ENCODE measurements at regions not wholly inside any gene's neighbourhood (a gene's known extent, or its start where the extent isn't known, plus 50 kb on each side); places are given as distances from the start of the nearest gene placed in this dataset.

DNA sequence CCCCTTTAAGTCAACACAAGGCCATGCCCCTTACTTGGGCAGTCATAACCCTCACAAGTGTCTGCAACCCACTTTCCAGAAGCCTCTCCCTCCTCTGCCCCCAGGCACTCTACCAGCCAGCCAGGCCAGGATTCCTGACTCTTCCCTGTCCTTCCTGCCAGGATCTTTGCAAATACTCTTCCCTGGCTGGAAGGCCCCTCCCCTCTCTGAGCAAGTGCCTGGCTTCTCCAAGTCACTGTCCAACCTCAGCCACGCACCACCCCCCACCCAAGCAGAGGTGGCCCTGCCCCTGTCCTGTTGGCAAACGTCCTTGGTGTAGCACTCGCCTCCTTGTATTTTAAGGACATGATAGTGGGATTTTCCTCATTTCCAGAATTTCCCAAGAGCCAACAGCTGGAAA is 54.7 kb upstream of the USP3 start:
- DNase-seq (ENCODE audit: low read depth): no peak
- no peak overlapping the region for H3K4me3 ChIP-seq (ENCODE audit: control insufficient read depth, low read depth, low read length)
- TF ChIP-seq, protein P1, sequence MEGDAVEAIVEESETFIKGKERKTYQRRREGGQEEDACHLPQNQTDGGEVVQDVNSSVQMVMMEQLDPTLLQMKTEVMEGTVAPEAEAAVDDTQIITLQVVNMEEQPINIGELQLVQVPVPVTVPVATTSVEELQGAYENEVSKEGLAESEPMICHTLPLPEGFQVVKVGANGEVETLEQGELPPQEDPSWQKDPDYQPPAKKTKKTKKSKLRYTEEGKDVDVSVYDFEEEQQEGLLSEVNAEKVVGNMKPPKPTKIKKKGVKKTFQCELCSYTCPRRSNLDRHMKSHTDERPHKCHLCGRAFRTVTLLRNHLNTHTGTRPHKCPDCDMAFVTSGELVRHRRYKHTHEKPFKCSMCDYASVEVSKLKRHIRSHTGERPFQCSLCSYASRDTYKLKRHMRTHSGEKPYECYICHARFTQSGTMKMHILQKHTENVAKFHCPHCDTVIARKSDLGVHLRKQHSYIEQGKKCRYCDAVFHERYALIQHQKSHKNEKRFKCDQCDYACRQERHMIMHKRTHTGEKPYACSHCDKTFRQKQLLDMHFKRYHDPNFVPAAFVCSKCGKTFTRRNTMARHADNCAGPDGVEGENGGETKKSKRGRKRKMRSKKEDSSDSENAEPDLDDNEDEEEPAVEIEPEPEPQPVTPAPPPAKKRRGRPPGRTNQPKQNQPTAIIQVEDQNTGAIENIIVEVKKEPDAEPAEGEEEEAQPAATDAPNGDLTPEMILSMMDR (IDR thresholded peaks at IDR 0.05; ENCODE audit: control insufficient read depth, insufficient read depth, low read depth, low read length, missing control alignments): no peak

DNA sequence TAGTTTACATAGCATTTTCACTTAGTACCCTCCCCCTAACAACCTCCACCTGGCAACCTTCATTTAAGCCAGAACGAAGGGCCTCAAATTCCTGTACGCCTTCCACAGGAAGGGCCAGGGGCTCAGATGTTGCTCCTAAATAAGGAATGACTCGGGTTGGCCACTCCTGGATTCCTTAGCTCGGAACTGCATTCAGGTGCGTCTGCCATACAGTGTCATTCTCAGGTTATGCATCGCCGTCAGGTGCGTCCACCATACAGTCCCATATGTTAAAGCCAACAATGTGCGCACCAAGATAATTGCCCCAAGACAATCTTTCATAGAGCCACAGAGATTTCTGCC is 53.5 kb upstream of the USP3 start:
- DNase-seq (ENCODE audit: low read depth): no peak
- H3K4me3 ChIP-seq (ENCODE audit: control insufficient read depth, low read depth, low read length): no peak overlapping the region
- TF ChIP-seq, protein P1 (IDR thresholded peaks at IDR 0.05; ENCODE audit: control insufficient read depth, insufficient read depth, low read depth, low read length, missing control alignments): no peak

DNA sequence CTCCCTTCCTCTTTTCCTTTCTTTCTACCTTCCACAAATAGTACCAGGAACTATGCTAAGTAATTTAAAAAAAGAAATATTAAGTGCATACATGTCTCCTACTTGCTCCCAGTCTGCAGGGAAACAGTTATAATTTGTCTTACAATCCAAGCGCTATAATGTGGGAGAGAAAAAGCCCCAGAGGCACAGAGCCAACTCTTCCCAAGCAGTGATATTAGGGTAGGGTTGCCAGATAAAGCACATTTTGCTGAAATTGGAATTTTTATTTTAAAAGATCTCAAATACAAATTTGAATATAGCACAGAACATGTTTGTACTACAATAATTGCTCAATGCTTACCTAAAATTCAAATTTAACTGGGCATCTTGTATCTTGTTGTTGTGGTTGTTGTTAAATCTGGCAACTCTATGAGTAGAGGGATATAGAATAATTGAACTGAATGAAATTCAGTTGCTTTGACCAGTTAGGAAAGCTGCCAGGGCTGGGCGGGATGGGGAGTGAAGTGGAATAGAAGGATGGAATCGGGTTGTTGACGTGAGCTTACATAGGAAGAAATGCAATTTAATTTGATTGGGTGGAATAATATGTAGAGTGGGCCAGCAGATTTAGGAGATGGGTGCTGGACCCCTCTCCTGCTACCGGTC is 52.6 kb upstream of the USP3 start:
- no peak for DNase-seq (ENCODE audit: low read depth)
- TF ChIP-seq, protein P1 (IDR thresholded peaks at IDR 0.05; ENCODE audit: control insufficient read depth, insufficient read depth, low read depth, low read length, missing control alignments): no peak

DNA sequence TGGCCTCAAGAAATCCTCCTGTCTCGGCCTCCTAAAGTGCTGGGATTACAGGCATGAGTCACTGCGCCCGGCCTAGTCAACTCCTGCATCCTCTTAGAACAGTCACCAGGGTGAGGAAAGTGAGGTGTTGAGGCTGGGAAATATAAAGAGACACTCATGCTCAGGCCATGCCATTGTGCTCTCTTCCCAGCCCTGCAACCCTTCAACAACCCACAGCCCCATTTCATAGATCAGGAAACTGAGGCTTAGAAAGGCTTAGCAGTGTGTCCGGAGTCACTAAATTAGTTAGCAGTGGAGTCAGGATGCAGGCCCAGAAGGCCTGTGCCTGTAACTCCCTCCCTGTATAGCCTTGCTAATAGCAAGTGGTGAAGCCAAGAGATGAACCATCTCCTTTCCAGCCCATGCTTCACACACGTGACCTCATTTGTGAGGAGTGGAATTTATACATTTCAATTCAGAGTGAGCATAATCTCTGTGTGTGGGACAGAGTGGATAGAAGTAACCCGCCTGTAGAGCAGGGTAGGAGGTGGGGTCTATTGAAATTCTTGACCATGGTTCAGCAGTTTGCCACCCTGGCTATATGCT is 51.7 kb upstream of the USP3 start:
- H3K4me3 ChIP-seq (ENCODE audit: control insufficient read depth, low read depth, low read length): no peak overlapping the region
- DNase-seq (ENCODE audit: low read depth): no peak
- TF ChIP-seq, protein P1 (IDR thresholded peaks at IDR 0.05; ENCODE audit: control insufficient read depth, insufficient read depth, low read depth, low read length, missing control alignments): no peak

More for the DNA sequence above, 52.6 kb upstream of the USP3 start:
- H3K4me3 ChIP-seq (ENCODE audit: control insufficient read depth, low read depth, low read length): no peak overlapping the region

DNA sequence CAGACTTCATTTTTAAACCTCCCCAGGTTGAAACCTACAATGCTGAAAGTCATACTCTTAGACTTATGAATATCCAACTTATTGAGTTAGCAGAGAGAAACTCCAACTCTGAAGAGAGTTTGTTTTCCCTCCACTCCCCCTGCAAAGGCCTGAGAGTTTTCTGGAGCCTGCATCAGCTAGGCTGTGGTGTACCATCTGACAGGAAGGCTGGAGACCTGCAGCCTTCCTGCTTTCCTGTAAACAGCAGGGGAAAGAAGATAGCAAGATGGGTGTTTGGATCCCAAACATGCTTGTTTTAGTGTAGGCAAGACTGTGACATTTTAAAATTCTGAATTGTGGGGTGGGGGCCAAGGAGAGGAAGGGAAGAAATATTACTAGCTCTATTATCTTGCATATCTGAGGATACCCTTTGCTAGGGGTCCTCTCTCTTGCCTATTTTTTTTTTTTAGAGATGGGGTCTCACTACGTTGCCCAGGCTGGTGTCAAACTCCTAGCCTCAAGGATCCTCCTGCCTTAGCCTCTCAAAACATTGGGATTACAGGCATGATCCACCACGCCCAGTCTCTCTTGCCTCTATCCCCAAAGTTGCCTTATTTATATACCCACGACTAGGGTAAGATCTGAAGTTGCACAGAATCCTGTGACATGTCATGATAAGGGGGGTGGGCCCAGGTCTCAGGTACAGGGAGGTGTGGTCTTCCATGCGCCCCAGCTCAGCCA is 51.0 kb upstream of the USP3 start:
- no peak for DNase-seq (ENCODE audit: low read depth)
- H3K4me3 ChIP-seq (ENCODE audit: control insufficient read depth, low read depth, low read length): no peak overlapping the region
- TF ChIP-seq, protein P1 (IDR thresholded peaks at IDR 0.05; ENCODE audit: control insufficient read depth, insufficient read depth, low read depth, low read length, missing control alignments): no peak

DNA sequence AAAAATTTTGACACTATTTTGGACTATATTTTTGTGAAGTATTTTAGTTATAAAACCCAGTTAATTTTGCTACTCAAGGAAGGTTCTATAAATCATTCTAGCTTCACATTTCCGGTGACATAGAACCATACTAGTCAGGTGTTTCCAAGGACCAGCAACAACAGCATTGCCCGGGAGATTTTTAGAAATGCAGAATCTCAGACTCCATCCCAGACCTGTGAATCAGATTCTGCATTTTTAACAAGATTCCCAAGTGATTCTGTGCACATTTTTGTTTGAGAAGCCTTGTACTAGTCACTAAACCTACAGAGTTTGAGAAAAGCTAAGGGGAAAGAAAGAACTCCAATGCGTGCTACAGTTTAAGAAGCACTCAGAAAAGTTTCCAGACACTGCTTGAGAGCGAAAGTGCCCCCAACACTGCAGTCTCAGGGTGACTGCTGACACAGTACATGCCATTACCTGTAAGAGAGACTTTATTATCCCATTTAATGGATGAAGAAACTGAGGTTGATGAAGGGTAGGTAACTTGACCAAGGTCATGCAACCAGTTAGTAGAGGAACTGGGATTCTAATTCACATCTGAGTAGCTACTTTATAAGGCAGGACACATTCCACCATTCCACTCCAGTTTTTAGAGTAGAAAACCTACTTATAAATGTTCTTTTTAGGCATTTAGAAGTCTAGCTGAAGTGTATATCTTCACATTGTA is 49.7 kb upstream of the USP3 start:
- TF ChIP-seq, protein P1 (IDR thresholded peaks at IDR 0.05; ENCODE audit: control insufficient read depth, insufficient read depth, low read depth, low read length, missing control alignments): no peak
- no peak overlapping the region for H3K4me3 ChIP-seq (ENCODE audit: control insufficient read depth, low read depth, low read length)
- no peak for DNase-seq (ENCODE audit: low read depth)
